NCI-H1092 (cell line): ENCODE measurements at regions not wholly inside any gene's neighbourhood (a gene's known extent, or its start where the extent isn't known, plus 50 kb on each side); places are given as distances from the start of the nearest gene placed in this dataset.
"Not testable (repeated sequence)": the region's sequence is repeated elsewhere in the genome, so short reads cannot be mapped to it uniquely, and the experiment has no call there.

Experiments used
- DNase-seq: peaks from one replicate; lab custom pipeline; 2025; lab: John Stamatoyannopoulos, UW

DNA sequence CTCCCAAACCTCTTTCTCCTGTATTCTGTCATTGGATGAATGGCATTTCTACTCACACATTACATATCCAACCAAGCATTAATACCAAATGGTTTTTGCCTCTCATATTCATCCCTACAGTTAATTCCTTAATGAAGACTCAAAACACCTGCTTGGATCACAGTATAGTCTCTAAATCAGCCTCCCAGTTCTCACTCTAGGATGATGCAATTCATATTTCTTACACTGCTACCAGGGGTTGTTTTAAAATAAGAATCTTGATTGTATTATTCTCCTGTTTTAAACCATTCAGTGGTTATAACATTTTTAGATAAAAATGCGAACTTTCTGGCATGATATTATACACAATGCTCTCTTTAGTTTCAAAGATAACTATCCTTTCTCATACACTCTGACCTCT, 281.4 kb upstream of the ZEB2 start:
- no peak for DNase-seq

DNA sequence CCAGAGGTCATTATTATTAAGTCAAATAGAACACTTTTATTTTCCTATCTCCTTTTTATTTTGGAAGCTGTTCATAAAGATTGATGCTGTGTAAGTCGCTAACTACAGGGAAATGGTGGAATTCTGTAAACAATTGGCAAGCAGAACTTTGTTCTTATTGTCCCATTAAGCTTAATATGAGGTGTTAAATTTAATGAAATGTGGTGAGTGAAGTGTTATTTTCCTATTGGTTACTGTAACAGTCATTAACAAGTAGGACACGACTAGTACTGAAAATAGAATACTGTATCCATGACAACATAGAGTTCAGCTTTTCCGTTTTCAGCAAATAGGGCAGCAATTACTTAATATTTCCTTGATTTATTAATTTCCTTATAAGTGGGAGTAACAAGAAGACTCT, 279.1 kb upstream of the ZEB2 start:
- no peak for DNase-seq

DNA sequence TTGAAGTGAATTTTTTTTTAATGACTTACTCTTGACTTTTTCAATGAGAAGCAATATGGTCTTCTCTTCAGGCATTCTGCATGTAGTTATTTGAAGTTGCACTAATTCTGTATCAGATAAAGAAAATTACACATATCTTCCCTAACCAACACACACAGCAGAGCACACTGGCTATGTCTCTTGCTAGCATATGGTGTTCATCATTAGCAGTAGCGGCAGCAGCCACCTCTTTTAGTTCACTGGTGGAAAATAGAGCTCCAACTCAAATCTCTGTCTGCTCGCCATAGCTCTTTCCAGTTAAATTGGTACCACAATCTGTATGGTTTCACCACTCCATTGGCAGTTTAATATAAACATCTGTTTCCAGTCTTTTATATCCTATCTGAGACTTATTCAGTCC, 278.1 kb upstream of the ZEB2 start:
- no peak for DNase-seq

DNA sequence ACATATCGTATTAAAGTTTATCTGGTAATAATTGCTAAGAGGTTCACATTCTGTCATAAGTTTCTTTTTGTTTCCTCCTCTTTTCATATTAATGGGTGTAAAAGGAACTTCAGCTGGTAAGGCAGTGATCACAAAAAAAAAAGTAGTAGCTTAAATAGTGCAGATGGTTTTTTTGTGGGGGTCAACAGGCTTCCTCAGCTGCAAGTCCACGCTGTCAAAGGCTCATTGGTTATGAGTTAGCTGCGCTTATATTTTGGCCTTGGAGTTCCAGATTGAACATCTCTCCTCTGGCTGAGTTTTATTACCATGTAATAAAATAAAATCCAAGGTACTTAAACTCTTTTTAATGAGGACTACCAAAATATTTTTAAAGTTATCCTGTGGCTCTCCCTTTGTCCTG, 277.0 kb upstream of the ZEB2 start:
- no peak for DNase-seq

DNA sequence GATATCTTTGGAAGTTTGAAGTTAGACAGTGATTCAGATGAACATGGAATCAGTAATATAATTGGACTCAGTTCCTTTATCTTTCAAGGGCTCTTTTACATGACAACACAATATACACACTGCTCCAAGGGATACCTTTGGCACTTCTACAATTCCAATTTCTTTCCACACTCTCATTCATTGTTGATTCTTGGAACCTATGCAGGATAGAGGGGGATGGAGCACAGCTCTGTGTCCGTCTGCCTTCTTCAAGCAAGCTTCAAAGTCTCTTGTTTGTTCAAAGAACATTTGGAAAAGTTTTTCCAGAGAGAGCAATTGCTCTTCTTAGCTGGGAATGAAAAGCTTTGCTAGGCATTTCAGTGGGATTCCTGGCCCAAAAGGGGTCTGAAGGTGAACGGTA, 276.2 kb upstream of the ZEB2 start:
- no peak for DNase-seq

DNA sequence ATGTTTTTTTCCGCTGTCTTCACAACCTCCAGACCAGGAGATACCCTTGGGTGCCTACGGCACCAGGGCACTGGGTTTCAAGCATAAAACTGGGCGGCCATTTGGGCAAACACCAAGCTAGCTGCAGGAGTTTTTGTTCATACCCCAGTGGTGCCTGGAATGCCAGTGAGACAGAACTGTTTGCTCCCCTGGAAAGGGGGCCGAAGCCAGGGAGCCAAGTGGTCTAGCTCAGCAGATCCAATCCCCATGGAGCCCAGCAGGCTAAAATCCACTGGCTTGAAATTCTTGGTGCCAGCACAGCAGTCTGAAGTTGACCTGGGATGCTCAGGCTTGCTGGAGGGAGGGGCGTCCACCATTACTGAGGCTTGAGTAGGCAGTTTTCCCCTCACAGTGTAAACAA, 265.3 kb upstream of the ZEB2 start:
- no peak for DNase-seq

DNA sequence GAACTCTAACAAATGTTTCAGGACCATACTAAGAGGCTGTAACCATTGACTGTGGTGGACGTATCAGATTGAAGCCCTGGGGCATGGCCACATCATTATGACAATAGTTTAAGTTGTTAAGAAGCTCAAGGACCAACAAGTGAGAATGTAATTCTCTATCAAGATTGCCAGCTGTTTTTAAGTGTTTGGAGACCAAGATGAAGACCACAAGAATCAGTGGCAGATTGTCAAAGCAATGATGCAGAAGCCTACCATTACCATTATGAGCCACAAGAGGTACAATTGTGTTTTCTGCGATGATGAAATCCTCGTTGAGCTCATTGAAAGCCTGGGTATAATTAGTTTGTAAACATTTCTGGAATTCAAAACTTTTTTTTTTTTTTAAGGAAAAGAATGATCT, 261.1 kb upstream of the ZEB2 start:
- no peak for DNase-seq

DNA sequence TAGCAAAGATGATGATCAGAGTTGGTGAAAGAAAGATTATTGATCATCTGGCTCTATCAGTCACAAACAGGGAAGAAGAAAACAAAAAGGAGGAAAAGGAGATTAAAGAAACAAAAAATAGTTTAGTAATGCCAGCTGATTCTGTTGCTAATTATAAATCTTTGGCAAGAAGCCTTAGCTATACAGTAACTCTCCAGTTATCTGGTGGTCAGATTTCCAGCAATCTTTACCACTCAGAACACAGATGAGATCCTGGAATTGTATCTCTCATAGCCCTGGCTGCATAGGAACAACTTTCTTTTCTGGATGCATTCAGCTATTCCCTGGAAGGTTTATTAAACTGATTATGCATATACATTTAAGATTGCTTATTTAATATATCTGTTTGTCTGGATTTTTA, 256.8 kb upstream of the ZEB2 start:
- no peak for DNase-seq

DNA sequence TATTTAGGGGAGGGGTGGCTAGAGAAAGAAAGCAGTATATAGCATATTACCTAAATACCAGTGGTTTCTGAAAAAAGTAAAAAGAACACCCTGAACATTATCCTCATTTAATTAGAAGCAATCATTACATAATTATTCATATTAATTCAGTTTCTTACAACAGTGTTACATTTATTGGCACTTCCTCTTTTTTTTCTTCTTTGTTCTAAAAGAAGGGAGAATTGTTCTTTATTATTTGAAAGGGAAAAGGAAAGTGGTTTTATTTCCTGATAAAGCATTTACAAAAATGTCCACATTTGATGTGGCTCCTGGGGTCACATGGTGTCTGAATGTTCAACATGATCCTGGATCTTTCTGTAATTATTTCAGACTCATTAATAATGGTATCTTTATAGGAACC, 254.9 kb upstream of the ZEB2 start:
- no peak for DNase-seq

DNA sequence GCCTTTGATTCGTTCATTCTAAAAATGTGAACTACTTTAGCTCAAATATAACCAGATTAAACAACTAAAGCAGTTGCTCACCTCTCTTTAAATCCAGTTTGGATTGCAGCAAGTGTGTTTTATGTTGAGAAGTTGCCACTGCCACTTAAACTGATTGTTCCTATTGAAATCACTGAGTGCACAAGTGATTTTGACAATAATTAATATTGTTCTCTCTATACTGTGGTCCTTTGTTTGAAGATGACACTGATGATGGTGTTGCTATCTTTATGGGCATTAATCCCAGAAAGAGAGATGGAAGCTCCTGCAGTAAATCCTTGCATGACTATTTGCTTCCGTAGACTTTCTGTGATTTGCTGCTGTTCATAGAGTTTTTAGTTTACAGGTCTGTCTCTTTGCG, 251.4 kb upstream of the ZEB2 start:
- no peak for DNase-seq

DNA sequence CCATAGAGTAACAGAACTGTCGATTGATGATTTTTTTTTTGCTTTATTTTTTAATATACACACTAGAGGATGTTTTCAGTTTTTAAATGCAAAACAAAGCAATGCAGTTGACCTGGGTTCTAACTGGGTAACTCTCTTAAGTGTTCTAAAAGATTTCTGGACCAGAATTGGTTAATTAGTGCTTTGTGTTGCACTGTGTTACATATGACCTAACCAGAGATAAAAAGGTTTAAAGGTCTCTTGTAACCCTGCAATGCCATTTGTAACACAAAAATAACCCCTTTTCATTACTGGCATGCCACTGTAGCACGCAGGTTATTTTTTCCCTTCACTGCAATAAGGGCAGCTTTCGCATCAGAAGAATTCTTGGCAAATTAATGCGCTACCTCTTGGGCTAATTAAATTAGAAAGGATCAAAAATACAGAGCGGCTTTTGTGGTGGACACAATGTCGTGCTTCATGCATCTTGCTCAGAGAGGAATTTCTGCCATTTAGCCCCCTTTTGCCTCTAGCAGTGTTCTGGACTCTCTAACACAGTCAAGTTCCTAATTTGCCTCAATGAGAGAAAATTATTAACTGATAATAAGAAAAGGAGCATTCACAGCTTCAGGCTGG, 250.8 kb upstream of the ZEB2 start:
- DNase-seq: no peak

DNA sequence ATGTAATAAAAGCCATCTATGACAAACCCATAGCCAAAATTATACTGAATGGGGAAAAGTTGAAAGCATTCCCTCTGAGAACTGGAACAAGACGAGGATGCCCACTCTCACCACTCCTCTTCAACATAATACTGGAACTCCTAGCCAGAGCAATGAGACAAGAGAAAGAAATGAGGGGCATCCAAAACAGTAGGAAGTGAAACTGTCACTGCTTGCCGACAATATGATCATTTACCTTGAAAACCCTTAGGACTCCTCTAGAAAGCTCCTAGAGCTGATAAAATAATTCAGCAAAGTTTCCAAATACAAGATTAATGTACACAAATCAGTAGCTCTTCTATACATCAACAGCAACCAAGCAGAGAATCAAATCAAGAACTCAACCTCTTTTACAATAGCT, 241.0 kb upstream of the ZEB2 start:
- DNase-seq: not testable (repeated sequence)

DNA sequence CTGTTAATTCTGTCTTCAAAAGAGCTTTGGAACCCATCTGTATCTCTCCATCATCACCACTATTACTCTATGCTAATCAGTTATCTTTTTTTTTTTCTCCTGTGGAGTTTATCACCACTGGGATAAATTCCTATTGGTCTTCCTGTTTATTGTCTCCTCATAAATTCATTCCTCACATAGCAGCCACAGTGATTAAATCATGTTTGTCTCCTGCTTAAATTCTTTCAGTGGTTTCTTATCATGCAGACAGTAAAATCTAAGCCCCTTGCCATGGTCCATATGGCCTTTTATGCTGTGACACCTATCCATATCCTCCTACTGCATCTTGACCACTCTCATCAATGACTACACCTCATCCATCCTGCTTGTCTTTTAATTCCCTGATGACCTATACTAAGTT, 239.8 kb upstream of the ZEB2 start:
- no peak for DNase-seq

DNA sequence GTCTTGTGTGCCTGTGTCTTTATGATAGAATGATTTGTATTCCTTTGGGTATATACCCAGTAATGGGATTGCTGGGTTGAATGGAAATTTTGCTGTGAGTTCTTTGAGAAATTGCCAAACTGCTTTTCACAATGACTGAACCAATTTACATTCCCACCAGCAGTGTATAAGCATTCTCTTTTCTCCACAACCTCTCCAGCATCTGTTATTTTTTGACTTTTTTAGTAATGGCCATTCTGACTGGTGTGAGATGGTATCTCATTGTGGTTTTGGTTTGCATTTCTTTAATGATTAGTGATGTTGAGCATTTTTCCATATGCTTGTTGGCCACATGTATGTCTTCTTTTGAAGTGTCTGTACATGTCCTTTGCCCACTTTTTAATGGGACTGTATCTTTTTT, 238.3 kb upstream of the ZEB2 start:
- DNase-seq: not testable (repeated sequence)

DNA sequence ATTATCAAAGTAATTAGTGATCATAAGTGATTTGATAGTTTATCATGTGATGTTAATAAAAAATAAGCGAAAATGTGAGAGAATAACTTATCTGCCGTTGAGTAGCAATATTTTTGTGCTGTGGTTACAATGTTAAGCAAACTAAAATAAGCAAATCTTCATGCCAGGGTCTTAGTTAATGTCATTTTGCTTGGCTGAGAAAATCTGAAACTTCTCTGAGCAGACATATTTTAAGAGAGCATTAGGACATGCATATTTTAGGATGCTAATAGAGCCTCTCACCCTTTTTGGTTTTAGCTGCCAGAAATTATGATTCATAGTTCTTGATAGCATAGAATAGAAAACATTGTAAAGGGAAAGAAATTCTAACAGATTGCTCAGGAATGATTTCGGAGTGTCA, 233.5 kb upstream of the ZEB2 start:
- no peak for DNase-seq

DNA sequence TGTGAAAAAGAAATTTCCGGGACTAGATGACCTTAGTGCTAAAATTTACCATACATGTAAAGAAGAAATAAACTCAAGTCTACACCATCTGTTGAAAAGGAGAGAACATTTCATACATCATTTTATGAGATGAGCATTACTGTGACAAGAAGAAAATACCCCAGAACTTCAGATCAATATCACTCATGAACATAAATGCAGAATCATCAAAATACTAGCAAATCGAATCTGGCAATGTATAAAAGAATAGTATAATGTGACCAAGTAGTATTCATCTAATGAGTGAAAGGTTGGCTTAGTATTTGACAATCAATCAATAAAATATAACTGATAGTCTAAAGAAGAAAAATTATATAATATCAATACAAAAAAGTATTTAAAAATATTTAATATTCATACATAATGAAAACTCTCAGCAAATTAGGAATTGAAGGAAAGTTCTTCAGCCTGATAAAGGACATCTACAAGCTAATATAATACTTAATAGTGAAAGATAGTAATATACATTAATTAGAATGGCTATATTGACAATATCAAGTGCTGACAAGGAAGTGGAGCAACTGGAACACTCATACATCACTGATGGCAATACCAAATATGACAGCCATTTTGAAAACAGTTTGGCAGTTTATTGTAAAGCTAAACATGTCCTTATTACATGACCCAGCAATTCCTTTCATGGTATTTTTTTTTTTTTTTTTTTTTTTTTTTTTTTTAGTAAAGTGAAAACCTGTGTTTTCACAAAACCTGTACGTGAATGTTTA, 231.4 kb upstream of the ZEB2 start:
- no peak for DNase-seq

DNA sequence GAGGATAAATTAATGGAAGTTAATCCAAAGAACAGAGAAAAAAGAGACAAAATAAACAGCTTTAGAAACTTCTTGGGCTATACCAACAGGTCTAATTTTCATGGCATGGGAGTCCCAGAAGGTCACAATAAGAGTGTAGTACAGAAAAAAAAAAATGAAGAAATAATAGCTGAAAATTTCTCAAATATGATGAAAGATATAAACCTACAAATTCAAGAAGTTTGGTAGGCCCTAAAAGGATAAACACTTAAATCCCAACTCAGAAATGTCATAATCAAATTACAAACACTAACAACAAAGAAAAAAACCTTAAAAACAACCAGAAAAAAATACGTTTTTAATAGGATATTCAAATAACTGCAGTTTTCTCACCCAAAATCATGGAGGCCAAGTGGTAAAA, 229.3 kb upstream of the ZEB2 start:
- DNase-seq: no peak

DNA sequence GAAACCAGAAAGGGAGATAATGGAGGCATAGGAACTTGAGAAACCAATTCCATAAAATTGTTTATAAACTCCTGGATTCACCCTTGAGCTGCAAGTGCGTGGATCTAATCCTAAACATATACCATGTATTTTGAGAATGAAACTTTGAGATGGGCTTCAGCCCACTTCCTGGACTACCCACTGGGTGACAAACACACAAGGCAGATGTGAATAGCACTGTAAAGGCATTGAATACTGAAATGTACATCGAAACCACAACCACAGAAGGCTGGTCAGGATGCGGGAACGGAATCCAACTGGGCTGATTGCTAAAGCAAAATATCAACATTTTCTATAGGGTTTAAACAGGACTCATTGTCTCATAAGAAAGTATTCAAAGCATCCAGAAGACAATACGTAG, 228.5 kb upstream of the ZEB2 start:
- no peak for DNase-seq

DNA sequence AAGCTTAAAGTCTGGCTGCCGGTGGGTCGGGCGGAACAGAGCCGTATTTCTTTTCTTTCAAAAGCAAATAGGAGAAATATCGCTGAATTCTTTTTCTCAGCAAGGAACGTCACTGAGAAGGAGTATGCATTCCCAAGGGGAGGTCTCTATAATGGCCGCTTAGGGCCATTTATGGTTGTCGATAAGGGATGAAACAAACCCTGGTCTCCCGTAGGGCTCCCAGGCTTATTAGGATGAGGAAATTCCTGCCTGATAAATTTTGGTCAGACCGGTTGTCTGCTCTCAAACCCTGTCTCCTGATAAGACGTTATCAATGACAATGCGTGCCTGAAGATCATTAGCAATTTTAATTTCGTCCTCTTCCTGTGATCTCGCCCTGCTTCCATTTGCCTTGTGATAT, 227.7 kb upstream of the ZEB2 start:
- DNase-seq: no peak

DNA sequence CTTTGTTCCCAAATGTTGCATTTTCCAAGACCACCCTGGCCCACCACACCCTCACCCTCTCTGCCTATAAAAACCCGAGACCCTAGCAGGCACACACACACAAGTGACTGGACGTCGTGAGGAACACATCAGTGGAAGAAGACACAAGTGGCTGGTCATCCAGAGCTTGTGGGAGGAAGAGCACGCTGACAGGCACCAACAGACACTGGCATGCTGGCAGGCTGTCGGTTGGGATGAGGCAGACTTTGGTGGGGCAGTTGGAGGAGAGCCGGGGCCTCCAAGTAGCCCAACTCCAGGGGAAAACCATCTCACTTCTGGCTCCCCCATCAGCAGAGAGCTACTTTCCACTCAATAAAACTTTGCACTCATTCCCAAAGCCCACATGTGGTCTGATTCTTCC, 225.5 kb upstream of the ZEB2 start:
- DNase-seq: no peak

DNA sequence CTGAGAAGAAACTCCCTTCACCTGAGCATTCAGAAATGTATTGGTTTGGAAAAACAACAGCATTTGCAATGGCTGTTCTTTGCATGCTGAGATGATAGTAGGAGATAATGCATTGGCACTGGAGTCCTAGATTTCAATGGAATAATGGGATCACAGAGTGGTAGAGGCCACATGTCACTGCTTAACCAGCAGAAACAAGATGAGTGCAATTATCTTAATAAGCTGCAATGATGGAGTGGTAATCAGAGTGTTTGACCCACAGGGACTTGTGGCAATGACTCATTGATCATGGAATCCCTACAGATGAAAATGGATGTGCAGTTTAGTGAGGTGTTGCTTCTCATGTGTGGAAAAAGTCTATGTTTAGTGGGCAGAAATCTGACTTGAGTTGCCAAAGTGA, 218.8 kb upstream of the ZEB2 start:
- DNase-seq: no peak

DNA sequence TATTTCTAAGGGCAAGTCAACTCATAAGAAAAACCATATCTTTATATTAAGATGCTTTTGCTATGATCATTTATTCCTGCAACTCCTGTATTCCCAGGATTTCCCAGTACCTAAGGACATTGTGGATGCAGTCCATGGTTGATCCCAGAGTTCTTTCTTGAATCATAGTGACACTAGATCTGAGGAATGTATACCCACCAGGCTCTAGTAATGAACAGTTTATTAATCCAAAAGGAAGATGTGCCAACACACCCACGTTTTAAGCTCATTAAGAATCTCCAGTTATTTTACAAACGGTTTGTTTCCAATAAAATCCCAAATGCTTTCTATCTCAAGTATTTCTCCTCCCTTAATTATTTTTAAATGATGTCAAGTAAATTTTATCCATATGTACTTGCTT, 210.8 kb upstream of the ZEB2 start:
- DNase-seq: no peak

DNA sequence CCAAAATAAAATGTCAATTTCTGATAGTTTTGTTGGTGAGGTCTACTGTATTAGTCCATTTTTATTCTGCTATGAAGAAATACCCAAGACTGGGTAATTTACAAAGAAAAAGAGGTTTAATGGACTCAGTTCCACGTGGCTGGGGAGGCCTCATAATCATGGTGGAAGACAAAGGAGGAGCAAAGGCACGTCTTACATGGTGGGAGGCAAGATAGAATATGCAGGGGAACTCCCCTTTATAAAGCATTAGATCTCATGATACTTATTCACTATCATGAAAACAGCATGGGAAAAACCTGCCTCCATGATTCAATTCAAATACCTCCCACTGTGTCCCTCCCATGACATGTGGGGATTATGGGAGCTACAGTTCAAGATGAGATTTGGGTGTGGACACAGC, 204.5 kb upstream of the ZEB2 start:
- not testable (repeated sequence) for DNase-seq

DNA sequence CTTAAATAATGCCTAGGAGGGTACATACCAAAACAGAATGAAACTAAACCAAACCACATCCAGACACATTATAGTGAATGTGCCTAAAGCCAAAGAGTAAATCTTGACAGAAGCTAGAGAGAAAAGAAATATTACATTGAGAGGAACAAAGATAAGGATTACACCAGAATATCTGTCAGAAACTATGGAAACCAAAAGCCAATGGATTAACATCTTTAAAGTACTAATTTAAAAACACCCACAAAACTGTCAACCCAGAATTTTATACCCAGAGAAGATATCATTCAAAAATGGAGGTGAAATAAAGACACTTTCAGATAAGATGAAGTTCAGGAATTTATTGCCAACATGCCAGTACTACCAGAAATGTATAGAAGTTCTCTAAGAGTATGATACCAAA, 198.5 kb upstream of the ZEB2 start:
- no peak for DNase-seq
